Stromal cell of bone marrow (primary cell): ENCODE measurements at regions not wholly inside any gene's neighbourhood (a gene's known extent, or its start where the extent isn't known, plus 50 kb on each side); places are given as distances from the start of the nearest gene placed in this dataset.

ENCODE experiments used
- DNase-seq: peaks from one replicate; pipeline ENCODE4 v3.0.0-alpha.2; 2012; ENCODE audit warnings: low read depth

- no peak for DNase-seq
These were observed 149.3 kb upstream of the SEMA6D start for GRCh38 chr15:47568030-47568429.

- no peak for DNase-seq
These were observed 147.3 kb upstream of the SEMA6D start for GRCh38 chr15:47570044-47570443.

GRCh38 chr15:47570451-47570850 lies 146.9 kb upstream of the SEMA6D start:
- DNase-seq, result no peak

- DNase-seq, result peak; percentile 18
These were observed 146.2 kb upstream of the SEMA6D start for GRCh38 chr15:47570881-47571640.

- no peak for DNase-seq
These were observed 143.6 kb upstream of the SEMA6D start for GRCh38 chr15:47573673-47574072.

GRCh38 chr15:47577000-47577399 lies 140.3 kb upstream of the SEMA6D start:
- no peak for DNase-seq

GRCh38 chr15:47577461-47577860 lies 139.8 kb upstream of the SEMA6D start:
- no peak for DNase-seq

GRCh38 chr15:47582233-47582632 lies 135.1 kb upstream of the SEMA6D start:
- DNase-seq, result no peak

GRCh38 chr15:47584316-47584715 lies 133.0 kb upstream of the SEMA6D start:
- no peak for DNase-seq

- DNase-seq, result no peak
These were observed 130.6 kb upstream of the SEMA6D start for GRCh38 chr15:47586653-47587224.

GRCh38 chr15:47587940-47588802 lies 129.1 kb upstream of the SEMA6D start:
- DNase-seq, result peak; percentile 24

- no peak for DNase-seq
These were observed 128.3 kb upstream of the SEMA6D start for GRCh38 chr15:47588958-47589357.

- no peak for DNase-seq
These were observed 118.3 kb upstream of the SEMA6D start for GRCh38 chr15:47598996-47599395.

- DNase-seq, result no peak
These were observed 117.5 kb upstream of the SEMA6D start for GRCh38 chr15:47599806-47600205.

- DNase-seq, result no peak
These were observed 115.2 kb upstream of the SEMA6D start for GRCh38 chr15:47602121-47602520.

GRCh38 chr15:47603026-47603425 lies 114.3 kb upstream of the SEMA6D start:
- no peak for DNase-seq

GRCh38 chr15:47607695-47608094 lies 109.6 kb upstream of the SEMA6D start:
- no peak for DNase-seq

- DNase-seq, result no peak
These were observed 107.6 kb upstream of the SEMA6D start for GRCh38 chr15:47609693-47610092.

GRCh38 chr15:47610736-47611135 lies 106.6 kb upstream of the SEMA6D start:
- no peak for DNase-seq

GRCh38 chr15:47614360-47615011 lies 102.8 kb upstream of the SEMA6D start:
- no peak for DNase-seq

- DNase-seq, result no peak
These were observed 100.4 kb upstream of the SEMA6D start for GRCh38 chr15:47616876-47617275.

GRCh38 chr15:47618241-47618640 lies 99.1 kb upstream of the SEMA6D start:
- no peak for DNase-seq
